ENCODE measurements at regions not wholly inside any gene's neighbourhood (a gene's known extent, or its start where the extent isn't known, plus 50 kb on each side); places are given as distances from the start of the nearest gene placed in this dataset.
A peak's percentile ranks its signal among the peaks of the same experiment; 100 is the strongest.

- H3K4me3 ChIP-seq (ENCODE audit: low read length): no peak overlapping the region
These were observed 321.3 kb downstream of the TMA16 start for GRCh38 chr4:163815776-163816175.

GRCh38 chr4:163816494-163816893, 322.0 kb downstream of the TMA16 start:
- H3K4me3 Mint-ChIP-seq: no peak overlapping the region
- Histone ChIP-seq H3K9ac (ENCODE audit: extremely low read depth, low read length, poor library complexity, severe bottlenecking) (no peak overlapping the region), H3K4me1 (ENCODE audit: control insufficient read depth, insufficient read depth, low read length) (peaks cover 5% of the 10 kb centered on the region), H3K27me3 (ENCODE audit: control insufficient read depth, insufficient read depth, low read length, poor library complexity, severe bottlenecking) (no peaks in the 10 kb centered on the region), H3K9me3 (ENCODE audit: control insufficient read depth, low read length) (no peaks in the 10 kb centered on the region), H3K27ac (ENCODE audit: low read depth, low read length) (no peak overlapping the region), H3K4me3 (ENCODE audit: low read length) (no peak overlapping the region), H3K36me3 (ENCODE audit: control insufficient read depth, insufficient read depth, low read length) (no peaks in the 10 kb centered on the region)
- TF ChIP-seq CTCF (conservative IDR thresholded peaks at IDR 0.05): peak; percentile 45
- H3K27ac Mint-ChIP-seq: no peak overlapping the region
- DNase-seq: no peak
- 81% methylated on average over 1 of the region's 1 CpG; no CpG with 5 or more reads in 1 of the 2 experiments for WGBS, 2 experiments (ENCODE audit: insufficient coverage in 1 of 2, insufficient read length in 1 of 2)
- no peaks in the 10 kb centered on the region for H3K27me3 Mint-ChIP-seq (ENCODE audit: insufficient read depth)
- no peaks in the 10 kb centered on the region for H3K36me3 Mint-ChIP-seq (ENCODE audit: low read depth)
- no peaks in the 10 kb centered on the region for H3K9me3 Mint-ChIP-seq
- no peaks in the 10 kb centered on the region for H3K4me1 Mint-ChIP-seq

More at GRCh38 chr4:163815776-163816175, 321.3 kb downstream of the TMA16 start:
- H3K27me3 Mint-ChIP-seq (ENCODE audit: insufficient read depth): no peaks in the 10 kb centered on the region
- H3K36me3 ChIP-seq (ENCODE audit: control insufficient read depth, insufficient read depth, low read length): no peaks in the 10 kb centered on the region
- H3K4me3 Mint-ChIP-seq: no peak overlapping the region
- H3K27ac ChIP-seq (ENCODE audit: low read depth, low read length): no peak overlapping the region
- 93% methylated on average over 2 of the region's 2 CpGs; no CpG with 5 or more reads in 1 of the 2 experiments for WGBS, 2 experiments (ENCODE audit: insufficient coverage in 1 of 2, insufficient read length in 1 of 2)
- no peaks in the 10 kb centered on the region for H3K36me3 Mint-ChIP-seq (ENCODE audit: low read depth)
- peaks cover 5% of the 10 kb centered on the region for H3K4me1 ChIP-seq (ENCODE audit: control insufficient read depth, insufficient read depth, low read length)
- no peaks in the 10 kb centered on the region for H3K4me1 Mint-ChIP-seq
- no peak overlapping the region for H3K9ac ChIP-seq (ENCODE audit: extremely low read depth, low read length, poor library complexity, severe bottlenecking)
- H3K27ac Mint-ChIP-seq: no peak overlapping the region
- no peak for TF ChIP-seq CTCF (conservative IDR thresholded peaks at IDR 0.05)
- H3K9me3 Mint-ChIP-seq: no peaks in the 10 kb centered on the region
- DNase-seq: no peak
- H3K9me3 ChIP-seq (ENCODE audit: control insufficient read depth, low read length): no peaks in the 10 kb centered on the region
- no peaks in the 10 kb centered on the region for H3K27me3 ChIP-seq (ENCODE audit: control insufficient read depth, insufficient read depth, low read length, poor library complexity, severe bottlenecking)

GRCh38 chr4:163818673-163819072, 324.2 kb downstream of the TMA16 start:
- 84 to 85% methylated on average over 3 of the region's 3 CpGs for WGBS, 2 experiments (ENCODE audit: insufficient coverage in 1 of 2, insufficient read length in 1 of 2)

More at GRCh38 chr4:163818673-163819072, 324.2 kb downstream of the TMA16 start:
- peaks cover 5% of the 10 kb centered on the region for H3K4me1 ChIP-seq (ENCODE audit: control insufficient read depth, insufficient read depth, low read length)
- no peaks in the 10 kb centered on the region for H3K9me3 Mint-ChIP-seq
- H3K27me3 Mint-ChIP-seq (ENCODE audit: insufficient read depth): no peaks in the 10 kb centered on the region
- no peaks in the 10 kb centered on the region for H3K9me3 ChIP-seq (ENCODE audit: control insufficient read depth, low read length)
- H3K27ac Mint-ChIP-seq: no peak overlapping the region
- TF ChIP-seq CTCF (conservative IDR thresholded peaks at IDR 0.05): no peak
- H3K36me3 ChIP-seq (ENCODE audit: control insufficient read depth, insufficient read depth, low read length): no peaks in the 10 kb centered on the region
- DNase-seq: no peak
- H3K36me3 Mint-ChIP-seq (ENCODE audit: low read depth): no peaks in the 10 kb centered on the region
- H3K4me1 Mint-ChIP-seq: peaks cover 4% of the 10 kb centered on the region
- no peak overlapping the region for H3K4me3 Mint-ChIP-seq
- no peaks in the 10 kb centered on the region for H3K27me3 ChIP-seq (ENCODE audit: control insufficient read depth, insufficient read depth, low read length, poor library complexity, severe bottlenecking)
- H3K9ac ChIP-seq (ENCODE audit: extremely low read depth, low read length, poor library complexity, severe bottlenecking): no peak overlapping the region
- H3K27ac ChIP-seq (ENCODE audit: low read depth, low read length): no peak overlapping the region
- no peak overlapping the region for H3K4me3 ChIP-seq (ENCODE audit: low read length)
